ENCODE measurements at regions not wholly inside any gene's neighbourhood (a gene's known extent, or its start where the extent isn't known, plus 50 kb on each side); places are given as distances from the start of the nearest gene placed in this dataset.

GRCh38 chr9:38224941-38225340 lies 155.9 kb upstream of the SHB start:
- no peak for TF ChIP-seq CTCF (IDR thresholded peaks at IDR 0.05; ENCODE audit: insufficient read depth, low read length, poor library complexity, severe bottlenecking)
- no peak for TF ChIP-seq EZH2phosphoT487 (conservative IDR thresholded peaks at IDR 0.05; ENCODE audit: low read length)

Measured in SU-DHL-6 (cell line).